ENCODE measurements at regions not wholly inside any gene's neighbourhood (a gene's known extent, or its start where the extent isn't known, plus 50 kb on each side); places are given as distances from the start of the nearest gene placed in this dataset.

GRCh38 chr2:120861191-120861575 lies 125.5 kb downstream of the GLI2 start:
- TF ChIP-seq CTCF (conservative IDR thresholded peaks at IDR 0.05; ENCODE audit: low read length) (no peak), EZH2phosphoT487 (IDR thresholded peaks at IDR 0.05; ENCODE audit: borderline replicate concordance) (no peak)
